ENCODE measurements at regions not wholly inside any gene's neighbourhood (a gene's known extent, or its start where the extent isn't known, plus 50 kb on each side); places are given as distances from the start of the nearest gene placed in this dataset.

GRCh38 chr6:62345446-62345845 lies 59.4 kb upstream of the KHDRBS2 start:
- TF ChIP-seq POLR2AphosphoS5 (IDR thresholded peaks at IDR 0.05) (no peak), CTCF (IDR thresholded peaks at IDR 0.05) (no peak), POLR2A (IDR thresholded peaks at IDR 0.05) (no peak), EP300 (IDR thresholded peaks at IDR 0.05) (no peak)
- Histone ChIP-seq H3K4me3 (no peak overlapping the region), H3K4me1 (no peaks in the 10 kb centered on the region), H3K27me3 (no peaks in the 10 kb centered on the region), H3K9me3 (peaks cover 0 to 16% (median 0%) of the 10 kb centered on the region in 4 donors), H3K36me3 (no peaks in the 10 kb centered on the region), H3K27ac (no peak overlapping the region)
- 80 to 91% (median 87%) methylated on average over 7 of the region's 7 CpGs for WGBS, 5 donors
- no peak for DNase-seq
- intact Hi-C loops (cut with DNase I; ENCODE audit: low total_unique reads) = no loop called here

- Histone ChIP-seq H3K27ac (no peak overlapping the region), H3K27me3 (no peaks in the 10 kb centered on the region), H3K4me1 (no peaks in the 10 kb centered on the region), H3K9me3 (peaks cover 0 to 16% (median 0%) of the 10 kb centered on the region in 4 donors), H3K36me3 (no peaks in the 10 kb centered on the region), H3K4me3 (no peak overlapping the region)
- no peak for DNase-seq
- intact Hi-C loops (cut with DNase I; ENCODE audit: low total_unique reads) = no loop called here
- no peak for TF ChIP-seq CTCF (IDR thresholded peaks at IDR 0.05)
- 72 to 85% (median 77%) methylated on average over 3 of the region's 3 CpGs for WGBS, 5 donors
Measured at GRCh38 chr6:62344850-62345249, 58.8 kb upstream of the KHDRBS2 start.

GRCh38 chr6:62338477-62338876 lies 52.5 kb upstream of the KHDRBS2 start:
- TF ChIP-seq EP300 (IDR thresholded peaks at IDR 0.05) (no peak), POLR2A (IDR thresholded peaks at IDR 0.05) (no peak), POLR2AphosphoS5 (IDR thresholded peaks at IDR 0.05) (no peak), CTCF (IDR thresholded peaks at IDR 0.05) (no peak)
- Histone ChIP-seq H3K4me1 (no peaks in the 10 kb centered on the region), H3K36me3 (no peaks in the 10 kb centered on the region), H3K4me3 (no peak overlapping the region), H3K27me3 (no peaks in the 10 kb centered on the region), H3K9me3 (peaks cover 0 to 17% (median 6%) of the 10 kb centered on the region in 4 donors), H3K27ac (no peak overlapping the region)
- 75 to 89% (median 80%) methylated on average over 2 to 3 of the region's 3 CpGs for WGBS, 5 donors
- intact Hi-C loops (cut with DNase I; ENCODE audit: low total_unique reads) = no loop called here
- no peak for DNase-seq

Small RNA genes lying in the stretch of these regions (small RNA-seq; reads per million reads assigned to genes)
- 0 reads per million in 4 donors for gene AL355375.2
